HG02852 (cell line): ENCODE measurements at regions not wholly inside any gene's neighbourhood (a gene's known extent, or its start where the extent isn't known, plus 50 kb on each side); places are given as distances from the start of the nearest gene placed in this dataset.
"Not testable (repeated sequence)": the region's sequence is repeated elsewhere in the genome, so short reads cannot be mapped to it uniquely, and the experiment has no call there.

Experiments used
- ATAC-seq: cut with Tn5 transposase; IDR thresholded peaks from one replicate; pipeline ENCODE4 v1.9.1; 2021; ENCODE audit warnings: mild to moderate bottlenecking, moderate library complexity; ENCODE audit not compliant: unreplicated experiment

DNA sequence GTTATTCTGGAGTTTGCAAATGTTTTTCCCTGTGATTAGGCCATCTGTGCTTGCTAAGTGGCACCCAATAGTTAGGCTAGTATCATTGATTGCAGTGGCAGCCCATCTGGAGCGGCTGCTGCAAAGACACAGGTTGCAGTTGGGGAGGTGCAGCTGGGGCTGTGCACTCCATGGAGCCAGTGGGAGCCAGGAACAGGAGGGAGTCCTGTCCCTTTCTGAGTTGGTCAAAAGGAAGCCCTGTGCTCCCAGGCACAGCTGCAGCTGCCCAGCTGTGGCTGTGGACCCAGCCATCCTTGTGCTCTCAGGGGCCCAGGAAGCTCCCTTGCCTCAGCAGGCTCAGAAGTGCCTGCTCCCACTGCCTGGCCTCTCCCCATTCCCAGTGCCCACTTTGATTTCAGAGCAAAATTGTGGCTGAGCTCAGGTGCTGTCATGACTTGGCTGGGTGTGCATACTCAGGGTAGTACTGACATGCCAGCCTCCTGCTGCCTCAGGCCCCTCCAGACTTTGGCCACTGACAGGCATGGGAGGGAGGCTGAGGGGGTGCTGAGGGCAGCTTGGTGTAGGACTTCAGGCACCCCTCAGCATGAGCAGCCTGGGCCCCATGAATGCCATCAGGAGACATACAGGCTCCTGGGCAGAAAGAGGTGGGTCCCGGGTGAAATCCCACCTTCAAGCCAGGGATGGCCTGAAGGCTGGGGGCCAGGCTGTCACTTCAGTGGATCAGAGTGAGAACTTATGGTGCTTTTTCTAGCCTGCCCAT is 270.6 kb downstream of the PCDH20 start:
- ATAC-seq = no peak

DNA sequence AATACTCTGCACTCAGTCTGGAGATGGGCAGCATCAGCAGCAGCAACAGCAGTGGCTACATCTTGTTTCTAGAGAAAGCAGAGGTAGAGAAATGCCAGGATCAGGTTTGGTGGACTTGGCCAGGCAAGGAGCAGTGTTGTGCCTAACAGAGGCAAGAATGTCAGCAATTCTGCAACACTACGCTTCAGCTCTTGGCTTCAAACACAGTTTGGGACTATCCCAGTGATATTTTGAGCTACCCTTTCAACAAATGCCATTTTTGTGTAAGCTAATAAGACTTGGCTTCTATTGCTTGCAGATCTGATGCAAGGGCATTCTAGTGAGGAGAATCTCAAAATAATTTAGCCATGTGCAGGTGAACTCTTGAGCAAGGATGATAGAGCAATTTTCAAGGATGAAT is 271.3 kb downstream of the PCDH20 start:
- no peak for ATAC-seq

DNA sequence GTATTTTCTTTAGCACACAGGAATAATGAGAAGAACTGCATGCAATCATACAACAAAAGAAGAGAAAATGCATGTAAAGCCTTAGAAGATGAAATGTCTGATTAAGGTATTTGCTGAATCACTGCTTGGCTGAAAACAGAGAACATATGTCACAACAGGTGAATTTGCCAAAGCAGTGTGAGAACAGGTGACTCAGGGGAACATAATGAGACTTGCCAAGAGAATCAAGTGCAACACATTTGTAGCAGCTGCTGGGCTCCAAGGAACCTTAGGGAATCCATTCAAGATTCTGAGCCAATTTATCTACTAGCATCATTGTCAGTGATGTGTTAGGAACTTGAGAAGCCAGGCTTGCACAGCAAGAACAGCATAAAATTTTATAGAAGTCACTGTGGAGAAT is 273.1 kb downstream of the PCDH20 start:
- ATAC-seq = no peak

DNA sequence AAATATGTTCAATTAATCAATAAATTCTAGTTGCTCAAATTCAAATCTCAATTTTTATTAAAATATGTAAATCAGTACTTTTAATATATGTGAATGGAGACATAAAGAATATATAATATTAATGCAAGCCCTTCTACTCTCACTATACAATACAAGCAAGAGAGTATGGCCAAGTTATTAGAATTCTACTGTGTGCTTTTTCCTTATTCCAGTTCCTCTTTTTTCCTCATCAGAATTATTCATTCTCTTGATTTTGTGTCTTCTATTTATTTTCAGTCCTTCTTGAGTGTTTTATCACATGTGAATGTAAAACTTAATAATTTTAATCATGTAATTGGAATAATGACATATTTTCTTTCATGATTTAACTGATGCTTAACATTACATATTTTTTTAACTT is 276.8 kb downstream of the PCDH20 start:
- no peak for ATAC-seq

DNA sequence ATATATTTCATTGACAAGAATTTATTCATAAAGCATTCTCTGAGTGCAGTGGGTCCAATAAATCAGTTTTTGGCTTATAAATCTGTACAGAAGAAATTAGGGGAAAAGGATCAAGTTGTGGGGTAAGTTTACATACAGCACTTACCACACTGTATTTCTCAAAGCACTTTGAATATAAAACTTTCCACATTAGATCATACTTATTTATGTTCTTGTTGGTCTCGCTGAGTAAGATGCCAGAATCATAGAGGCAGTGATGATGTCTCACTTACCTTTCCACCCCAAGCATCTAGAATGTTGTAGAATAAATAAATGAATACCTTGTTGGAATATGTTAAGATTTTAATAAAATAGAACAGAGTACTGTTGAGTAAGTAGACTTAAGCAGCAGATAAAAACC is 279.1 kb downstream of the PCDH20 start:
- no peak for ATAC-seq

DNA sequence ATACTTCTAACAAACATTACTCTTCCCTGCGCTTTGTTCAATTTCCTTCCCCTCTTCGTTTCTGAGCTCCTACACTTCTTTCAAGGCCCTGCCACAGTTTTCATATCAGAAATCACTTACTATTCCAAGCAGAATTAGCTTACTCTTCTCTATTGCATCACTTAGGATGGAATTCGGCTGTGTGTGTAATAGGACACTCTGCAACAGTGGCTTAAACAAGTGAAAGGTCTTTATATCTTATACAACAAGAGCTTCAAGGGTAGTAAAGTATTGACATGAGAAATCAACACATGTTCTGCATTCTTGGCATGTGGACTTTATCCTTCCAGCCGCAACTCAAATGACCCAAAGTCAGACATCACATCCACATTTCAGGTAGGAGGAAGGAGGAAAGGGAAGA is 279.6 kb downstream of the PCDH20 start:
- ATAC-seq = no peak

DNA sequence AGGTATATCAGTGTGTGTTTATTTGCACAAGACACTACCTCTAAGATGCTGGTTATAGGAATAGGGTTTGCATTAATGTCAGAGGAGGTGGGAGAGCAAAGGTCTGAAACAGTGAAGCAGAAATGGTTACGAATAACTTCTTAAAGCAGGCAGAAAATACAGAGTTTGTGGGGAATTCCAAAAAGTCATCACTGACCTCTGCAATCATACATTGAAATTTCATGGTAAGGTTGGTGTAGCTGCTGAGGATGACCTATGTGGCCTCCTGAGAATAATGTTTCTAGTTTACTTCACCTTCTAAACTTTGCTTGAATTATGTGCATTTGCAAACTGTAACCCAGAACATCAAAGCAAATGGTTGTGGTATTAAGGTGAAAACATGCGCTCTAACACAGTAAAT is 280.1 kb downstream of the PCDH20 start:
- no peak for ATAC-seq

DNA sequence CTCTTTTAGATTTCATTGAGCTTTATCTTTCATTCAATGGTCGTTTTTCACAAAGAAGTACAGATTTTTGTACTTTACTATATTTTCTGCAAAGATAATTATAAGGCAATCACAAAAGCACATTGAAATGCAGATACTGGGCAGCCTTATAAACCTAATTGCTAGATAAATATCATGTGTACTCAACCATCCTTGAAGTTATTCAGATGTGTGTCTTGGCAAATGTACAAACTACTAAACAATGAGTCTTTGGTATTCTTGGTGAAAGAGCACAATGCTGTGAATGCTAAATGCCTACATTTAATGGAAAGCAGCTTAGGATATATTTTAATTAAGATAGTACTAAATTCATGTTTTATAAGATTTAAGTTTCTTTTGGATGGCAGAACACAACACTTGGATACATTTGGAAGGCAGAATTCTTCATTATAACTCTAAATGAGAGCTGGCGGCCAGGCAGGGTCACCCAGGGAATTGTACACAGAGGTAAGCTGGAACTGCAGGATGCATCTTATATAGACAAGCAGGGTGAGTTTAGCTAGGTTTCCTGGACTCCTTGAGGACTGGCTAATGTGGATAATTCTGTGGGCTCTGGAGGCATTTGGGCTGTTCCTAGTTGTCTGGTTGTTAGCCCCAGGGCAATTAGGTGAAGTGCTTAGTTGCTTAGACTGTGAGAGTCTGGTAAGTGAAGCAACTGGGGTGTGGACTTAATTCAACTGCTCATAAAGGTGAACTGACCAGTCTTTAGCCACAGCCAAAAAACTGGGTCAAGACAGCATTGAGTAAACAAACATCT is 286.6 kb downstream of the PCDH20 start:
- ATAC-seq = no peak

DNA sequence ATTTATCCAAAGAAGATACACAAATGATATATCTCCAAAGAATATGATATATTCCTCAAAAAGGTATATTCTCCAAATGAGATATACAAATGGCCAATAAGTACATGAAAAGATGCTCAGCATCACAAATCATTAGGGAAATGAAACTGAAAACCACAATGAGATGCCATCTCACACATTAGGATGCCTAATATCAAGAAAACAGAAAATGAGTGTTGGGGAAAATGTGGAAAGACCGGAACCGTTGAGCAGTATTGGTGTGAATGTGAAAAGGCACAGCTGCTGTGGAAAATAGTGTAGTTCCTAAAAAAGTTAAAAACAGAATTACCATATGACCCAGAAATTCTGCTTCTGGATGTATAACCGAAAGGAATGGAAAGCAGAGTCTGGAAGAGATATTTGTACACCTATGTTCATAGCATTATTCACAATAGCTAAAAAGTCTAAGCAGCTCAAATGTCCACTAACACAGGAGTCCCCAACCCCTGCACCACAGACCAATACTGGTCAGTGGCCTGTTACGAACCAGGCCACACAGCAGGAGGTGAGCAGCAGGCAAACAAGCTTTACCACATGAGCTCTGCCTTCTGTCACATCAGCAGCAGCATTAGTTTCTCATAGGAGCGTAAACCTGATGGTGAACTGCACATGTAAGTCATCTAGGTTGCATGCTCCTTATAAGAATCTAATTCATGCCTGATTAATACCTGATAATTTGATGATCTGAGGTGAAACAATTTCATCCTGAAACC is 291.9 kb downstream of the PCDH20 start:
- no peak for ATAC-seq

DNA sequence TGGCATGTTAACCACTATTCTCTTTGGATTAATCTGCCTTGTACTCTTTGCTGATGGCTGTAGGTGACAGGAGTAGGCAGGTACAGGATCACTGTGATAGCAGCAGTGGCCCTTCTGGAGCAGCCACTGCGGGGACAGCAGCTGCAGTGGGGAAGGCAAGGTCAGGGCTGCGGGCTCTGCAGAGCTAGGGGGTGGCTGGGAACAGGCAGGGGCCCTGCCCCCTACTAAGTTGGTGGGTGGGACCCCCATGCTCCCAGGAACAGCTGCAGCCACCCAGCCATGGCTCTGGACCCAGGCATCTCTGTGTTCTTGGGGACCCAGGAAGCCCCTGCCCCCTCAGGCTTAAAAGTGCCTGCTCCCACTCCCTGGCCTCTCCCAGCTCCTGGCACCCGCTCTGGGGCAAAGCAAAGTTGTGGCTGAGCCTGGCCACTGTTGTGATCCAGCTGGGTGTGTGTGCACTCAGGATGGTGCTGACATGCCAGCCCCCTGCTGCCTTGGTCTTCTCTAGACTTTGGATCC is 302.4 kb downstream of the PCDH20 start:
- no peak for ATAC-seq

DNA sequence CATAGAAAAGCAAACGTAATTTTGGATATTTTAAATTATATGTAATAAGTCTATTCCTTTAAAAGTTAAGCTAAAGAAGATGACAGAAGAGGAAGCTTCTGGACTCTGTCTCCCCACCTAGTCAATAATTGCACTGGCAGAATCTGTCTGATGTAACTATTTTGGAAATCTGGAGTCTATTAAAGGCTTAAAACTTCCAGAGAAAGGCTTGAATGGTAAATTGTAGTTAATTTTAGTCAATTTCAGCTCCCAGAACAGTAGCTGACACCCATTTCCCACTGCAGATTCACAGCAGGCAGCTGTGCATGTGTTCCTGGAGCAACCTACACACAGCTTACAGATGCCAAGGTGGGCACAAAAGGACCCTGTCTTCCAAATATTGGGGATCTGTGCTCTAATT is 304.1 kb downstream of the PCDH20 start:
- ATAC-seq = no peak

DNA sequence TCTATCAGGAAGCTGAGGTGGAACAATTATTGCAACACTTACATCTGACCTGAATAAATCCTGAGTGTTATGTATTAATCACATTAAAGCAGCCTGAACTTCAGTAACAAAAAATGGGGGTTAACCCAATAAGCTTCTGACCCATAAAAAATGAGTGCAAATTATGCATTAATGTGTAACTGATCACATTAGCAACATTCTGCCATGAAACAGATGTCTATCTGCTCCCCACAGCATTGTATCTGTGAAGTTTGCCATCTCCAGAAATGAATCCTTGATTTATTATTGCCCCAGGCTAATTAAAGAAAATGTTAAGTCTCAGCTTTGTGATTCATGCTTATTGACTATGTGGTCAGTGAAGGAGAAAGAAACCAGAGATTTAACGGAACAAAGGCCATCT is 304.9 kb downstream of the PCDH20 start:
- no peak for ATAC-seq

DNA sequence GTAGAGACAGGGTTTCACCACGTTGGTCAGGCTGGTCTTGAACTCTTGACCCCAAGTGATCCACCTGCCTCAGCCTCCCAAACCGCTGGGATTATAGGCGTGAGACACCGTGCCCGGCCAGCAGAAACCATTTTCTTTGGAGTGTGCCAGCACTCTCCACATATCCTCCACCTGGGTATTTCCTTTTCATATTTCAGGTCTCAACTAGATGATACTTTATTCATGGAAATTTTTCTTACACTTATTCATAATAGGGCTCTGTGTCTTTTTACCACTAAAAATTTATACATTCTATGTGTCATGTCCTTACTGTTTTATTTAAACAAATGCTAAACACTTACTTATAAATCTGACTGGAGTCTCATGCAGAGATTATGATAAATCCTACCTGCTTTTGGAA is 305.9 kb downstream of the PCDH20 start:
- no peak for ATAC-seq

DNA sequence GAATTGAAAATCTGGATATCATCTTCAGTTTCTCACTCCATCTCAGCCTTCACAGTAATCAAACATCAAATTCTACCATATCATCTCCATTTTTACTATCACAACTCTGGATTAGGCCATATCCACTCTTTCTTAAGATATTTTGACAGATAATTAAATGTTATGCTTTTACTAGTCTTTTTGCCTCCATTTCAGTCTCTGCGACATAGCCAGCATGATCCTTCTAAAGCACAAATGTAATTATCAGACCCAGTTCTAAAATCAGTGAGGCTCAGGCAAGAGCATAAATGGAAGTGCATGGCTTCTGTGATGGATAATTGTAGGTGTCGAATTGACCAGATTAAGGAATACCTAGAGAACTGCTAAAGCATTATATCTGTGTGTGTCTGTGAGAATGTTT is 307.7 kb downstream of the PCDH20 start:
- ATAC-seq = no peak

DNA sequence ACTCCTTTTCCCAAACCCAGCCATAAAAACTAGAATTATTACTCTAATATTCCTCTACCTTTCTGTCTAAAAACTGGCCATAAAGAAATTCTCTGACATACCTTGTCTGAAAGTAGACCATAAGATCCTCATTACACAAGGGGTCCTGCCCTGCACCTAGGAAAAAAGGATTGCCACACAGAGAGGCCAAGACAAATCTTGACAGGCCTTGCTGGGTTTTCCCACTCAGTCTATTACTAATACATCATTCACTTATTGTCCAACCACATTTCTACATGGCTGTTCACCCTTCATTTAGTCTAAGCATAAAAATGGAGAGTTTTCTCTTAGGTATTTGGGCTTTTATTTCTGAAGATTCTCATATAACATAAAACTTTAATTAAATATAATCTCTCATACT is 319.8 kb downstream of the PCDH20 start:
- ATAC-seq = no peak

DNA sequence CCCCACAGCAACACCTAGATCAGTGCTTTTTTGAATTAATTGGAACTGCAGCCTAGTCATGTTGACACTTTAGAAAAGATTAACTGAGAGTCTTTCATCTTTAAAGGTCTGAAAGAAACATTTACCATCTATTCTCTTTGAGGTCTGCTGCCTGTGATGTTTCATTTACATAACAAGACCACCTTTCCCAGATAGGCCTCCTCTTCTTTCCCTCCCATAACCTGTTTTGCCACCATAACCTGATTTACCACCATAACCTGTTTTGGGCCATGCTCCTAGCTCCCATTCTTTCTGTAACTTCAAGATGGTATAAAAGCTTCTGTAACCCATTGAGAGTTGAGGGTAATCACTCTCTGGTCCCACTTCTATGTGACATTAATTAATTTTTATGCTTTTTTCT is 320.8 kb downstream of the PCDH20 start:
- no peak for ATAC-seq

DNA sequence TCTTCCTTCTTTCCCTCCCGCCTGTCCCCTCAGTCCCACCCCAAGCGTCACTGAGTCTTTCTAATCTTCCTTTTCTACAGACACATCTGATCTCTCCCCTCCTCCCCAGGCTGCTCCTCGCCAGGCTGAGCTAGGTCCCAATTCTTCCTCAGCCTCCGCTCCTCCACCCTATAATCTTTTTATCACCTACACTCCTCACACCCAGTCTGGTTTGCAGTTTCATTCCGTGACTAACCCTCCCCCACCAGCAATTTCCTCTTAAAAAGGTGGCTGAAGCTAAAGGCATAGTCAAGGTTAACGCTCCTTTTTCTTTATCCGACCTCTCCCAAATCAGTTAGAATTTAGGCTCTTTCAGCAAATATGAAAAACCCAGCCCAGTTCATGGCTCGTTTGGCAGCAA is 325.8 kb downstream of the PCDH20 start:
- ATAC-seq = not testable (repeated sequence)

DNA sequence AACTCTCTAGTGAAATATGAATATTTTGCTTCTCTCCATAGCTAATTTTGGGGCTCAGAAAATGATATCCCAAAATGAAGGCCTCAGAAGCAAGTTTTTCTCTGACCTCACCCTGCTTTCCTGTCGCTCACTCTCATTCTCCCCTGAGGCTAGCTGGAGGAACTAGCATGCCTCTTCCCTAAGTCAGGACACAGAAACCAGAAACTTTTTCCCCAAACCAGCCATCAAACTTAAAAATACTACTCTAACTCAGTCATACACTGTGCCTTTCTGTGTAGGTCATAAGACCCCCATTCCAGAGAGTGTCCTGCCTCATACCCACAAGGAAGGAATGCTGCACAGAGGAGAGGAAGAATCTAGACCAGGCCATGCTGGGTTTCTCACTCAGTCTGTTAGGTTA is 329.6 kb downstream of the PCDH20 start:
- ATAC-seq = no peak

DNA sequence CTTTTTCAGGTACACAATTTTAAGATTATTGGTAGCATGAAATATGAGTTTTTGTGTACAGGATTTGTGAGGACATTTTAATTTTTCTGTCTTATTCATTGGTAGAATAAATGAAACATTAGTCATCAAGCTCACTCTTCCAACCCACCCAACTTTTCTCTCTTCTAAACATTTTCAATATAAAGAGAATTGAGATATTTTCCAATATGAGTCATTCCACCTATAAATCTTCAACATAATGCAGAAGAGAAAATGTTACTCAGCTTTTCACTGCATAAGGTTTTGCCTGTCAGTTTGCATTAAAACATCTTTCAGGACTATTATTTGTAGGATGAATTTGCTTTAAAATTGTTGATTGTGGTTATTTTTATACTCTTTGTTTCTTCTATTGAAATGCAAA is 330.7 kb downstream of the PCDH20 start:
- no peak for ATAC-seq

DNA sequence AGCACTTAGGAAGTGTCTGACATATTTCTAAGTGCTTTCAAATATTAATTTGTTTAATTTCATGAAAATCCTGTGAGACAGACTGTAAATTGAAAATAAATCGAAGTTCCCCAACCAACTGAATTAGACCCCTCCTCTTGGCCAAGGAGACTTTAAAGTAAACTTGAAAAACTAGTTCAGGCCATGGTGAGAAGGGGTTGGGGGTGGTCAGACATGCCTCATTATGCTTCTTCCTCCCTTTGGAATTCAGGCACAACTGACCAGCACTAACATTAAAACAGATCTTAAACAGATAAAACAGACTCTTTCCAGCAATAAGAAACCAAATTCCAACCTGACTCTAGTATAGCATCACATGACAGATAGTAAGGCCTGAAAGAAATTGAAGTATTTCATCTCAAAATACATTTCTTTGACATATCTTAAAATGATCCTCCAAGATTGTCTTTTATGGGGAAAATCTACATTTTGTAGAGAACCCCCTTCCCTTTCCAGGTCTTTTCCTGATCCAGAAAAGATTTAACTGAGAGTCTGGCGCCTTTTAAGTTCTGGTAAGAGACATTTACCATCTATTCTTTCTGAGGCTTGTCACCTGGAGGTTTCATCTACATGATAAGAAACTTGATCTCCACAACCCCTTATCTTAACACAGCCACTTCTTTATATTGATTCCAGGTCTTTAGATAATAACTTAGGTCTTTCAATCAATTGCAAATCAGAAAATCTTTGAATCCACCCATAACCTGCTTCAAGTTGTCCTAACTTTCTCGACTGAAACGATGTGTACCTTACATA is 336.5 kb downstream of the PCDH20 start:
- no peak for ATAC-seq

DNA sequence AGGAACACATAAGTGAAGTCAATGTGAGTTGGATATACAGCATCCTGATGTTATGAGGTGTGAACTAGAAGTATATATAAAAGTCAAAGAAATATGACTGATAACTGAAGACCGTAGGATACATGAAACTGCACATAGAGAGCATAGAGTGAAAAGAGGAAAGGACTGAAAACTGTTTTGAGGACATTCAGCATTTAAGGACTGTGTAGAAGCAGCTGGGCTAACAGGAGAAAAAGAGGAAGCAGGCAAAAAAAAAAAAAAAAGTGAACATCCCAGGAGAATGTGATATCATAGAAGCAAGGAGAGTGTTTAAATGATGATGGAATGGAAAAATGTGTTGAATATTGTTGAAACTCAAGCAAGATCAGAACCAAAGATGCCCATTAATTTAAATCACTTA is 363.5 kb downstream of the PCDH20 start:
- no peak for ATAC-seq
